SK-N-SH (cell line): ENCODE measurements at regions not wholly inside any gene's neighbourhood (a gene's known extent, or its start where the extent isn't known, plus 50 kb on each side); places are given as distances from the start of the nearest gene placed in this dataset.
"Not testable (repeated sequence)": the region's sequence is repeated elsewhere in the genome, so short reads cannot be mapped to it uniquely, and the experiment has no call there.

Experiments
- CTCF ChIA-PET: fragments of 300-600, 350-600 bp; formaldehyde crosslinking; extraction: SDS; loops from one replicate; lab custom pipeline; 2021; lab: Yijun Ruan, JAX
- POLR2A ChIA-PET: fragments of 350-600 bp; sonication (Branson Sonifier 250); formaldehyde crosslinking; extraction: SDS; loops from one replicate; lab custom pipeline; 2020; ENCODE audit warnings: antibody characterized with exemption, inconsistent platforms; lab: Yijun Ruan, JAX
- DNase-seq: peaks from one replicate; pipeline ENCODE4 v3.0.0; 2012
- H2AFZ ChIP-seq: fragments of 200-600 bp; sonication (generic); 2 replicates; pipeline ENCODE4 v1.8.1; 2016; ENCODE audit warnings: antibody characterized with exemption, mild to moderate bottlenecking, low read depth
- H3F3A ChIP-seq: fragments of 200-600 bp; sonication (generic); replicated peaks from 2 replicates; pipeline ENCODE3; 2016; ENCODE audit warnings: antibody characterized with exemption, mild to moderate bottlenecking; ENCODE audit not compliant: insufficient read depth
- H3K27ac ChIP-seq, 2 experiments: fragments of 200-500 bp in 1 of 2; fragments of 200-600 bp in 1 of 2; sonication (Bioruptor generic) in 1 of 2; sonication (generic), shearing (Covaris generic) in 1 of 2; 2 replicates each; pipeline versions ENCODE4 v1.5.1 to v1.6.1; 2014 to 2016; ENCODE audit warnings: low read depth in 2 of 2, inconsistent platforms in 1 of 2, low read length in 1 of 2, mild to moderate bottlenecking in 1 of 2, mixed read lengths in 1 of 2
- H3K27me3 ChIP-seq: fragments of 200-600 bp; sonication (generic), shearing (Covaris generic); 2 replicates; pipeline ENCODE4 v1.6.1; 2016; ENCODE audit warnings: mixed run types; ENCODE audit not compliant: insufficient read depth
- H3K36me3 ChIP-seq, 2 experiments: fragments of 200-500 bp in 1 of 2; fragments of 200-600 bp in 1 of 2; sonication (Bioruptor generic) in 1 of 2; sonication (generic) in 1 of 2; replicated peaks in 1 of 2; 2 replicates each; pipeline versions ENCODE3 to v1.5.1; 2014 to 2016; ENCODE audit warnings: low read length in 1 of 2, mild to moderate bottlenecking in 1 of 2; ENCODE audit not compliant: insufficient read depth in 2 of 2, control insufficient read depth in 1 of 2
- H3K4me1 ChIP-seq, 2 experiments: fragments of 200-500 bp in 1 of 2; fragments of 200-600 bp in 1 of 2; sonication (Bioruptor generic) in 1 of 2; sonication (generic), shearing (Covaris generic) in 1 of 2; 2 replicates each; pipeline versions ENCODE4 v1.5.1 to v1.6.1; 2014 to 2016; ENCODE audit warnings: low read depth in 1 of 2, low read length in 1 of 2, mixed run types in 1 of 2; ENCODE audit not compliant: insufficient read depth in 2 of 2, control insufficient read depth in 1 of 2
- H3K4me2 ChIP-seq: fragments of 200-600 bp; sonication (generic), shearing (Covaris generic); 2 replicates; pipeline ENCODE4 v1.6.1; 2017; ENCODE audit warnings: mixed run types
- H3K4me3 ChIP-seq, 2 experiments: fragments of 200-500 bp in 1 of 2; fragments of 200-600 bp in 1 of 2; sonication (Bioruptor generic) in 1 of 2; sonication (generic), shearing (Covaris generic) in 1 of 2; 2 replicates each; pipeline versions ENCODE4 v1.5.1 to v1.8.1; 2014 to 2016; ENCODE audit warnings: low read depth in 2 of 2, inconsistent platforms in 1 of 2, low read length in 1 of 2, mild to moderate bottlenecking in 1 of 2, mixed read lengths in 1 of 2, moderate library complexity in 1 of 2
- H3K79me2 ChIP-seq: fragments of 200-600 bp; sonication (generic); 2 replicates; pipeline ENCODE4 v1.8.1; 2017; ENCODE audit warnings: mild to moderate bottlenecking; ENCODE audit not compliant: insufficient read depth
- H3K9ac ChIP-seq: fragments of 200-600 bp; sonication (generic); 2 replicates; pipeline ENCODE4 v1.6.1; 2017; ENCODE audit warnings: mixed run types
- H3K9me2 ChIP-seq: fragments of 200-600 bp; sonication (generic); 2 replicates; pipeline ENCODE4 v1.6.1; 2017; ENCODE audit warnings: mixed run types
- H3K9me3 ChIP-seq: fragments of 200-600 bp; sonication (generic); 2 replicates; pipeline ENCODE4 v1.6.1; 2017; ENCODE audit warnings: mixed run types, mild to moderate bottlenecking, moderate library complexity
- H4K20me1 ChIP-seq: fragments of 200-600 bp; sonication (generic); 2 replicates; pipeline ENCODE4 v1.6.1; 2017; ENCODE audit warnings: mild to moderate bottlenecking, mixed run types; ENCODE audit not compliant: insufficient read depth
- ELF1 ChIP-seq: IDR thresholded peaks from 2 replicates; pipeline ENCODE4 v1.4.0; 2012
- FOSL2 ChIP-seq: IDR thresholded peaks from 2 replicates; pipeline ENCODE4 v1.4.0; 2012; ENCODE audit warnings: low read depth, mild to moderate bottlenecking, moderate library complexity, borderline replicate concordance
- FOXM1 ChIP-seq: IDR thresholded peaks from 2 replicates; pipeline ENCODE4 v1.4.0; 2012; ENCODE audit warnings: low read depth, mild to moderate bottlenecking
- GABPA ChIP-seq: IDR thresholded peaks from 2 replicates; pipeline ENCODE4 v1.4.0; 2012; ENCODE audit warnings: low read depth, mild to moderate bottlenecking
- MAX ChIP-seq: IDR thresholded peaks from 2 replicates; pipeline ENCODE4 v1.4.0; 2012; ENCODE audit warnings: low read depth
- MXI1 ChIP-seq: IDR thresholded peaks from 2 replicates; pipeline ENCODE4 v1.6.1; 2012; ENCODE audit warnings: mild to moderate bottlenecking, low read depth, low read length, improper control_type of control experiment
- NFIC ChIP-seq: IDR thresholded peaks from 2 replicates; pipeline ENCODE4 v1.4.0; 2012; ENCODE audit warnings: borderline replicate concordance
- NRF1 ChIP-seq: IDR thresholded peaks from 2 replicates; pipeline ENCODE4 v1.6.1; 2012; ENCODE audit warnings: low read depth, mild to moderate bottlenecking, low read length
- RCOR1 ChIP-seq: fragments of 150-350 bp; IDR thresholded peaks from 2 replicates; pipeline ENCODE4 v1.6.1; 2017; ENCODE audit warnings: antibody characterized with exemption, low read length
- REST ChIP-seq: IDR thresholded peaks from 2 replicates; pipeline ENCODE4 v1.6.1; 2012; ENCODE audit warnings: mild to moderate bottlenecking, low read depth, low read length, moderate library complexity
- RFX5 ChIP-seq: IDR thresholded peaks from 2 replicates; pipeline ENCODE4 v1.6.1; 2012; ENCODE audit warnings: mild to moderate bottlenecking, improper control_type of control experiment, low read length
- RXRA ChIP-seq: IDR thresholded peaks from 2 replicates; pipeline ENCODE4 v1.4.0; 2012; ENCODE audit warnings: low read depth, mild to moderate bottlenecking, borderline replicate concordance
- SIN3A ChIP-seq: IDR thresholded peaks from 2 replicates; pipeline ENCODE4 v1.6.1; 2012; ENCODE audit warnings: low read depth, mild to moderate bottlenecking, low read length, moderate library complexity, borderline replicate concordance
- TAF1 ChIP-seq: IDR thresholded peaks from 2 replicates; pipeline ENCODE4 v1.6.1; 2012; ENCODE audit warnings: low read depth, mild to moderate bottlenecking, low read length, moderate library complexity, borderline replicate concordance
- TCF12 ChIP-seq: IDR thresholded peaks from 2 replicates; pipeline ENCODE4 v1.4.0; 2012
- TEAD4 ChIP-seq: IDR thresholded peaks from 2 replicates; pipeline ENCODE4 v1.4.0; 2012; ENCODE audit warnings: mild to moderate bottlenecking, borderline replicate concordance; ENCODE audit not compliant: insufficient read depth
- USF1 ChIP-seq: IDR thresholded peaks from 2 replicates; pipeline ENCODE4 v1.4.0; 2012; ENCODE audit warnings: low read depth, borderline replicate concordance
- USF2 ChIP-seq: fragments of 150-350 bp; IDR thresholded peaks from 2 replicates; pipeline ENCODE4 v1.6.1; 2017; ENCODE audit warnings: antibody characterized with exemption, low read length, low read depth, borderline replicate concordance
- YY1 ChIP-seq: IDR thresholded peaks from 2 replicates; pipeline ENCODE4 v1.4.0; 2012; ENCODE audit warnings: low read depth, mild to moderate bottlenecking
- ZBTB33 ChIP-seq: IDR thresholded peaks from 2 replicates; pipeline ENCODE4 v1.4.0; 2012; ENCODE audit warnings: low read depth, borderline replicate concordance
- WGBS: methylation state at CpG from one replicate; pipeline ENCODE4 v1.1.6; 2017; ENCODE audit warnings: low lambda C conversion rate; 5-methylcytosine and 5-hydroxymethylcytosine counted together

GRCh38 chr4:107419536-107419935 is 300.5 kb downstream of the PAPSS1 start:
- WGBS = 71% methylated on average over 2 of the region's 2 CpGs
- H3K9me3 ChIP-seq, POLR2A ChIA-PET, DNase-seq, H3F3A ChIP-seq, H4K20me1 ChIP-seq, H3K27ac ChIP-seq, H3K27me3 ChIP-seq, H3K9ac ChIP-seq, CTCF ChIA-PET, H3K4me2 ChIP-seq, H2AFZ ChIP-seq, H3K79me2 ChIP-seq, H3K36me3 ChIP-seq, H3K4me1 ChIP-seq, H3K9me2 ChIP-seq, H3K4me3 ChIP-seq: not testable (repeated sequence)

GRCh38 chr4:107419052-107419451 is 301.0 kb downstream of the PAPSS1 start:
- CTCF ChIA-PET = no interaction called here

More at GRCh38 chr4:107419052-107419451, 301.0 kb downstream of the PAPSS1 start:
- Histone ChIP-seq H2AFZ (no peak overlapping the region), H3K9me2 (no peaks in the 10 kb centered on the region), H4K20me1 (no peaks in the 10 kb centered on the region), H3K4me2 (no peak overlapping the region), H3K36me3 (no peaks in the 10 kb centered on the region), H3K27me3 (no peaks in the 10 kb centered on the region), H3K4me1 (no peaks in the 10 kb centered on the region), H3K79me2 (no peaks in the 10 kb centered on the region), H3K9ac (no peak overlapping the region), H3K27ac (no peak overlapping the region), H3K9me3 (no peaks in the 10 kb centered on the region), H3F3A (no peaks in the 10 kb centered on the region), H3K4me3 (no peak overlapping the region)
- no peak for DNase-seq
- no peak for TF ChIP-seq MXI1
- no peak for TF ChIP-seq FOSL2
- no peak for TF ChIP-seq FOXM1
- no peak for TF ChIP-seq RXRA
- TF ChIP-seq NFIC = no peak
- no peak for TF ChIP-seq ELF1
- TF ChIP-seq TAF1 = no peak
- no peak for TF ChIP-seq RCOR1
- TF ChIP-seq USF2 = no peak
- TF ChIP-seq SIN3A = no peak
- no peak for TF ChIP-seq TCF12
- no peak for TF ChIP-seq USF1
- no peak for TF ChIP-seq TEAD4
- no peak for TF ChIP-seq NRF1
- TF ChIP-seq RFX5 = no peak
- TF ChIP-seq REST = no peak
- no peak for TF ChIP-seq MAX
- TF ChIP-seq GABPA = no peak
- TF ChIP-seq YY1 = no peak
- no peak for TF ChIP-seq ZBTB33
- POLR2A ChIA-PET = no interaction called here
- WGBS = 41% methylated on average over 2 of the region's 2 CpGs
